GM23248 (cell line): ENCODE measurements at regions not wholly inside any gene's neighbourhood (a gene's known extent, or its start where the extent isn't known, plus 50 kb on each side); places are given as distances from the start of the nearest gene placed in this dataset.

Experiments used
- DNase-seq: peaks from one replicate; pipeline ENCODE4 v3.0.0-alpha.2; 2015
- H2AFZ ChIP-seq: fragments of 200-600 bp; sonication (generic); 2 replicates; pipeline ENCODE4 v1.6.1; 2016; ENCODE audit warnings: antibody characterized with exemption
- H3F3A ChIP-seq: fragments of 200-600 bp; sonication (generic); 2 replicates; pipeline ENCODE4 v1.6.1; 2016; ENCODE audit warnings: mild to moderate bottlenecking, antibody characterized with exemption, mixed run types; ENCODE audit not compliant: insufficient read depth
- H3K27ac ChIP-seq: fragments of 200-600 bp; sonication (generic); 2 replicates; pipeline ENCODE4 v1.5.1; 2016; ENCODE audit warnings: mild to moderate bottlenecking
- H3K27me3 ChIP-seq: fragments of 200-600 bp; sonication (generic); replicated peaks from 2 replicates; pipeline ENCODE4 v1.6.1; 2016; ENCODE audit warnings: mild to moderate bottlenecking; ENCODE audit not compliant: insufficient read depth
- H3K36me3 ChIP-seq: fragments of 200-600 bp; sonication (generic); 2 replicates; pipeline ENCODE4 v1.6.1; 2016; ENCODE audit warnings: low read depth, mild to moderate bottlenecking
- H3K4me1 ChIP-seq: fragments of 200-600 bp; sonication (generic); 2 replicates; pipeline ENCODE4 v1.6.1; 2016; ENCODE audit warnings: mild to moderate bottlenecking; ENCODE audit not compliant: insufficient read depth
- H3K4me2 ChIP-seq: fragments of 200-600 bp; sonication (generic); one replicate; pipeline ENCODE4 v1.6.1; 2016; ENCODE audit warnings: mild to moderate bottlenecking; ENCODE audit not compliant: unreplicated experiment
- H3K4me3 ChIP-seq: fragments of 200-600 bp; sonication (generic); 2 replicates; pipeline ENCODE4 v1.5.1; 2016; ENCODE audit warnings: mild to moderate bottlenecking
- H3K79me2 ChIP-seq: fragments of 200-600 bp; sonication (generic); 2 replicates; pipeline ENCODE4 v1.6.1; 2016; ENCODE audit warnings: mild to moderate bottlenecking; ENCODE audit not compliant: insufficient read depth
- H3K9ac ChIP-seq: fragments of 200-600 bp; sonication (generic); 2 replicates; pipeline ENCODE4 v1.6.1; 2016; ENCODE audit warnings: mild to moderate bottlenecking
- H3K9me2 ChIP-seq: fragments of 200-600 bp; sonication (generic); 2 replicates; pipeline ENCODE4 v1.6.1; 2016; ENCODE audit warnings: mixed run types, mild to moderate bottlenecking, moderate library complexity; ENCODE audit not compliant: insufficient read depth
- H3K9me3 ChIP-seq: fragments of 200-600 bp; sonication (generic); one replicate; pipeline ENCODE4 v1.6.1; 2017; ENCODE audit warnings: low read depth
- H4K20me1 ChIP-seq: fragments of 200-600 bp; sonication (generic); 2 replicates; pipeline ENCODE4 v1.6.0; 2016; ENCODE audit not compliant: insufficient read depth
- EZH2 ChIP-seq: fragments of 200-600 bp; sonication (generic); IDR thresholded peaks from 2 replicates; pipeline ENCODE4 v1.6.1; 2018; ENCODE audit warnings: antibody characterized with exemption, mild to moderate bottlenecking; ENCODE audit not compliant: insufficient read depth, poor library complexity, severe bottlenecking
- EZH2phosphoT487 ChIP-seq: fragments of 200-600 bp; sonication (generic); IDR thresholded peaks from 2 replicates; pipeline ENCODE4 v1.6.1; 2018; ENCODE audit warnings: antibody characterized with exemption, moderate library complexity, mild to moderate bottlenecking, low read depth; ENCODE audit not compliant: insufficient read depth
- WGBS, 2 experiments: methylation state at CpG; one replicate each; pipeline ENCODE4 v1.1.6; 2015 to 2017; ENCODE audit warnings: low lambda C conversion rate in 2 of 2, low coverage in 1 of 2; ENCODE audit errors: missing lambda C conversion rate in 2 of 2; 5-methylcytosine and 5-hydroxymethylcytosine counted together
- in situ Hi-C: fragments of 300-500 bp; cut with MboI; formaldehyde crosslinking; loops from 2 replicates; pipeline ENCODE4 v1.15.0; 2020

GRCh38 chr6:144619966-144620365 is 334.8 kb downstream of the UTRN start:
- no peak for DNase-seq
- no peaks in the 10 kb centered on the region for H4K20me1 ChIP-seq

GRCh38 chr6:144621332-144621731 is 336.2 kb downstream of the UTRN start:
- H3K27me3 ChIP-seq = no peaks in the 10 kb centered on the region
- H3K4me3 ChIP-seq = no peak overlapping the region
- no peak overlapping the region for H2AFZ ChIP-seq
- 98% methylated on average over 4 of the region's 4 CpGs for WGBS, 2 experiments
- no peaks in the 10 kb centered on the region for H3K9me2 ChIP-seq
- no peak for DNase-seq
- H3K4me1 ChIP-seq = no peaks in the 10 kb centered on the region
- no peak overlapping the region for H3K27ac ChIP-seq
- peaks cover 8% of the 10 kb centered on the region for H3K79me2 ChIP-seq
- no peak overlapping the region for H3K9ac ChIP-seq
- no peaks in the 10 kb centered on the region for H3F3A ChIP-seq
- TF ChIP-seq EZH2 (no peak), EZH2phosphoT487 (no peak)
- H3K9me3 ChIP-seq = no peaks in the 10 kb centered on the region
- H3K4me2 ChIP-seq = no peak overlapping the region
- H3K36me3 ChIP-seq = no peaks in the 10 kb centered on the region
- H4K20me1 ChIP-seq = no peaks in the 10 kb centered on the region
- in situ Hi-C loops = no loop called here

More at GRCh38 chr6:144619966-144620365, 334.8 kb downstream of the UTRN start:
- Histone ChIP-seq H3K27ac (no peak overlapping the region), H3K4me3 (no peak overlapping the region), H3F3A (no peaks in the 10 kb centered on the region), H3K4me2 (no peak overlapping the region), H3K9me3 (no peaks in the 10 kb centered on the region), H3K27me3 (no peaks in the 10 kb centered on the region), H2AFZ (no peak overlapping the region), H3K79me2 (peaks cover 8% of the 10 kb centered on the region), H3K4me1 (no peaks in the 10 kb centered on the region), H3K9me2 (no peaks in the 10 kb centered on the region), H3K36me3 (no peaks in the 10 kb centered on the region), H3K9ac (no peak overlapping the region)
- WGBS, 2 experiments = 96 to 100% methylated on average over 2 of the region's 2 CpGs
- TF ChIP-seq EZH2 (no peak), EZH2phosphoT487 (no peak)
- in situ Hi-C loops = no loop called here

GRCh38 chr6:144624246-144624645 is 339.1 kb downstream of the UTRN start:
- WGBS, 2 experiments = 99% methylated on average over 5 of the region's 5 CpGs
- TF ChIP-seq EZH2 (no peak), EZH2phosphoT487 (no peak)
- no peaks in the 10 kb centered on the region for H3K27me3 ChIP-seq
- no peaks in the 10 kb centered on the region for H3F3A ChIP-seq
- no peak for DNase-seq
- in situ Hi-C loops = no loop called here
- H4K20me1 ChIP-seq = no peaks in the 10 kb centered on the region
- H3K9ac ChIP-seq = no peak overlapping the region
- no peaks in the 10 kb centered on the region for H3K9me3 ChIP-seq
- no peak overlapping the region for H3K27ac ChIP-seq
- no peaks in the 10 kb centered on the region for H3K9me2 ChIP-seq
- peaks cover 8% of the 10 kb centered on the region for H3K79me2 ChIP-seq
- no peak overlapping the region for H3K4me2 ChIP-seq
- no peak overlapping the region for H2AFZ ChIP-seq
- no peaks in the 10 kb centered on the region for H3K36me3 ChIP-seq
- no peaks in the 10 kb centered on the region for H3K4me1 ChIP-seq
- no peak overlapping the region for H3K4me3 ChIP-seq

- Histone ChIP-seq H3K9ac (no peak overlapping the region), H3K27ac (no peak overlapping the region), H3K4me3 (no peak overlapping the region), H3F3A (no peaks in the 10 kb centered on the region), H3K4me1 (no peaks in the 10 kb centered on the region), H3K79me2 (peaks cover 8% of the 10 kb centered on the region), H3K27me3 (no peaks in the 10 kb centered on the region), H3K36me3 (no peaks in the 10 kb centered on the region), H2AFZ (no peak overlapping the region), H3K9me3 (no peaks in the 10 kb centered on the region), H4K20me1 (no peaks in the 10 kb centered on the region), H3K9me2 (no peaks in the 10 kb centered on the region), H3K4me2 (no peak overlapping the region)
- 95 to 98% methylated on average over 4 of the region's 4 CpGs for WGBS, 2 experiments
- TF ChIP-seq EZH2 (no peak), EZH2phosphoT487 (no peak)
- no peak for DNase-seq
- in situ Hi-C loops = no loop called here
These were observed 339.6 kb downstream of the UTRN start for GRCh38 chr6:144624716-144625115.

GRCh38 chr6:144630857-144631256 is 345.7 kb downstream of the UTRN start:
- H4K20me1 ChIP-seq = no peaks in the 10 kb centered on the region
- no peaks in the 10 kb centered on the region for H3F3A ChIP-seq
- no peak overlapping the region for H3K4me2 ChIP-seq
- H3K27ac ChIP-seq = no peak overlapping the region
- DNase-seq = no peak
- TF ChIP-seq EZH2phosphoT487 (no peak), EZH2 (no peak)
- no peaks in the 10 kb centered on the region for H3K9me3 ChIP-seq
- H3K4me3 ChIP-seq = no peak overlapping the region
- H2AFZ ChIP-seq = no peak overlapping the region
- H3K36me3 ChIP-seq = no peaks in the 10 kb centered on the region
- in situ Hi-C loops = no loop called here
- WGBS, 2 experiments = 100% methylated on average over 1 of the region's 1 CpG
- H3K9me2 ChIP-seq = no peaks in the 10 kb centered on the region
- no peaks in the 10 kb centered on the region for H3K4me1 ChIP-seq
- H3K79me2 ChIP-seq = peaks cover 9% of the 10 kb centered on the region; the same call in 1 of the 2 replicates
- H3K27me3 ChIP-seq = no peaks in the 10 kb centered on the region
- no peak overlapping the region for H3K9ac ChIP-seq
